Right lobe of liver (tissue), 6 donors: ENCODE measurements at regions not wholly inside any gene's neighbourhood (a gene's known extent, or its start where the extent isn't known, plus 50 kb on each side); places are given as distances from the start of the nearest gene placed in this dataset.

ENCODE experiments used
- ATAC-seq, 4 donors: fragments of 200-7000 bp; cut with Tn5 transposase; one replicate each; pipeline ENCODE4 v1.9.1; 2020; ENCODE audit warnings: mild to moderate bottlenecking in 4 of 4, moderate library complexity in 4 of 4
- DNase-seq, 3 donors: peaks; one replicate each; pipeline ENCODE4 v3.0.0-alpha.2; 2020
- H3K27ac ChIP-seq, 3 donors: fragments of 200-600 bp; one replicate each; pipeline ENCODE4 v1.8.0; 2022
- H3K27me3 ChIP-seq, 2 donors: fragments of 200-600 bp; one replicate each; pipeline ENCODE4 v1.8.0; 2022
- H3K36me3 ChIP-seq, 4 donors: fragments of 200-600 bp; sonication (generic) in 1 of 4; one replicate each; pipeline versions ENCODE4 v1.5.1 to v1.8.0; 2017 to 2022; ENCODE audit warnings: control low read depth in 1 of 4
- H3K4me1 ChIP-seq, 4 donors: fragments of 200-600 bp; sonication (generic) in 1 of 4; one replicate each; pipeline versions ENCODE4 v1.5.1 to v1.8.0; 2017 to 2022; ENCODE audit warnings: control low read depth in 1 of 4
- H3K4me3 ChIP-seq, 3 donors: fragments of 200-600 bp; one replicate each; pipeline ENCODE4 v1.8.0; 2022
- H3K9me3 ChIP-seq, 4 donors: fragments of 200-600 bp; sonication (generic) in 1 of 4; one replicate each; pipeline versions ENCODE4 v1.5.1 to v1.8.0; 2017 to 2022; ENCODE audit warnings: control low read depth in 1 of 4
- POLR2A ChIP-seq: fragments of 450-650 bp; IDR thresholded peaks from one replicate; pipeline ENCODE4 v1.6.1; 2017; ENCODE audit warnings: antibody characterized with exemption, mild to moderate bottlenecking
- WGBS: methylation state at CpG from one replicate; pipeline ENCODE4 v1.1.6; 2018; ENCODE audit warnings: low coverage, low lambda C conversion rate; ENCODE audit not compliant: insufficient coverage; ENCODE audit errors: missing lambda C conversion rate; 5-methylcytosine and 5-hydroxymethylcytosine counted together
- intact Hi-C, 2 donors: fragments of 100-400 bp; cut with DNase I; formaldehyde crosslinking; loops; one replicate each; pipeline versions ENCODE4 v1.11.2 to v1.14.1; 2022
- TF ChIP-seq, protein P1 (sequence below), 4 donors: fragments of 200-600 bp in 3 of 4; fragments of 450-650 bp in 1 of 4; IDR thresholded peaks; one replicate each; pipeline versions ENCODE4 v1.5.1 to v1.8.0; 2016 to 2022; ENCODE audit warnings: antibody characterized with exemption in 4 of 4, mild to moderate bottlenecking in 2 of 4
- donor health status: DM: no; HTN: yes; CAD: no.
- donor health status: DM: no; HTN: no; CAD: no.
- donor health status: DM: no; HTN: no; CAD: no.
- donor health status: DM: no; HTN: yes; CAD: no.
- donor health status: DM: no; HTN: yes; CAD: no.

DNA sequence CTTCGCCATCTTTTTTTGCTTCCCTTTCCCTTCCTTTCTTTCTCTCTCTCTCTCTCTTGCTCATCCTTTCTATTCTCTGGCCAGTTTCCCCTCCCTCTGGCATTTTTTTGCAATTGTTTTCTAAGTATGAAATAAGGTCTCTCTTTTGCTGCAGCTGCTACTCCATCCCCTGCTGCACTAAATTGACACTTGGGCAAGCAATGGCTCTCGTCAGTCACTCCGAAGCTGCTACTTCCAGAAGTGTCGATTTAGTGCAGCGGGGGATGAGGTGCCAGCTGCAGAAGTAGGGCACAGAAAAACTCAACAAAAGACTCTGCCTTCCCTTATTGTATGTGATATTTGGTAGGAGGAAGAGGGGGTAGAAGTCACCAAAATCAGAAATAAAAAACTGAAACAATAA lies 642.3 kb downstream of the RWDD3 start:
- Histone ChIP-seq H3K27me3 (no peaks in the 10 kb centered on the region), H3K4me3 (no peak overlapping the region), H3K27ac (no peak overlapping the region), H3K9me3 (no peaks in the 10 kb centered on the region), H3K4me1 (no peaks in the 10 kb centered on the region), H3K36me3 (no peaks in the 10 kb centered on the region)
- TF ChIP-seq, protein P1, sequence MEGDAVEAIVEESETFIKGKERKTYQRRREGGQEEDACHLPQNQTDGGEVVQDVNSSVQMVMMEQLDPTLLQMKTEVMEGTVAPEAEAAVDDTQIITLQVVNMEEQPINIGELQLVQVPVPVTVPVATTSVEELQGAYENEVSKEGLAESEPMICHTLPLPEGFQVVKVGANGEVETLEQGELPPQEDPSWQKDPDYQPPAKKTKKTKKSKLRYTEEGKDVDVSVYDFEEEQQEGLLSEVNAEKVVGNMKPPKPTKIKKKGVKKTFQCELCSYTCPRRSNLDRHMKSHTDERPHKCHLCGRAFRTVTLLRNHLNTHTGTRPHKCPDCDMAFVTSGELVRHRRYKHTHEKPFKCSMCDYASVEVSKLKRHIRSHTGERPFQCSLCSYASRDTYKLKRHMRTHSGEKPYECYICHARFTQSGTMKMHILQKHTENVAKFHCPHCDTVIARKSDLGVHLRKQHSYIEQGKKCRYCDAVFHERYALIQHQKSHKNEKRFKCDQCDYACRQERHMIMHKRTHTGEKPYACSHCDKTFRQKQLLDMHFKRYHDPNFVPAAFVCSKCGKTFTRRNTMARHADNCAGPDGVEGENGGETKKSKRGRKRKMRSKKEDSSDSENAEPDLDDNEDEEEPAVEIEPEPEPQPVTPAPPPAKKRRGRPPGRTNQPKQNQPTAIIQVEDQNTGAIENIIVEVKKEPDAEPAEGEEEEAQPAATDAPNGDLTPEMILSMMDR (IDR thresholded peaks at IDR 0.05): no peak
- TF ChIP-seq POLR2A: no peak
- intact Hi-C loops: no loop called here
- DNase-seq (no peak), ATAC-seq (no peak)
- 69% methylated on average over 5 of the region's 5 CpGs for WGBS

DNA sequence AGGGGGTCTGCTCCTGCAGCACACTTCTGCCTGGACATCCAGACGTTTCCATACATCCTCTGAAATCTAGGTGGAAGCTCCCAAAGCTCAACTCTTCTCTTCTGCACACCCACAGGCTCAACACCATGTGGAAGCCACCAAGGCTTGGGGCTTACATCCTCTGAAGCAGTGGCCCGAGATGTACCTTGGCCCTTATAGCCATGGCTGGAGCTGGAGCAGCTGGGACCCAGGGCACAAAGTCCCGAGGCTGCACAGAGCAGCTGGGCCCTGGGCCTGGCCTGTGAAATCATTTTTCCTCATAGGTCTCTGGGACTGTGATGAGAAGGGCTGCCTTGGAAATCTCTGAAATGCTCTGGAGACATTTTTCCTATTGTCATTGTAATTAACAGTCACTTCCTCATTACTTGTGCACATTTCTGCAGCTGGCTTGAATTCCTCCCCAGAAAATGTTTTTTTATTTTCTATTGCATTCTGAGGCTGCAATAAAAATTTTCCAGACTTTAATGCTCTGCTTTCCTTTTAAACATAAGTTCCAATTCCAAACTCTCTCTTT lies 645.6 kb downstream of the RWDD3 start:
- WGBS: 65% methylated on average over 2 of the region's 3 CpGs
- H3K4me3 ChIP-seq: no peak overlapping the region
- no peaks in the 10 kb centered on the region for H3K4me1 ChIP-seq
- H3K27me3 ChIP-seq: no peaks in the 10 kb centered on the region
- TF ChIP-seq, protein P1 (IDR thresholded peaks at IDR 0.05): no peak
- no peak for TF ChIP-seq POLR2A
- intact Hi-C loops: no loop called here
- no peaks in the 10 kb centered on the region for H3K9me3 ChIP-seq
- ATAC-seq (no peak), DNase-seq (no peak)
- H3K27ac ChIP-seq: no peak overlapping the region
- no peaks in the 10 kb centered on the region for H3K36me3 ChIP-seq

DNA sequence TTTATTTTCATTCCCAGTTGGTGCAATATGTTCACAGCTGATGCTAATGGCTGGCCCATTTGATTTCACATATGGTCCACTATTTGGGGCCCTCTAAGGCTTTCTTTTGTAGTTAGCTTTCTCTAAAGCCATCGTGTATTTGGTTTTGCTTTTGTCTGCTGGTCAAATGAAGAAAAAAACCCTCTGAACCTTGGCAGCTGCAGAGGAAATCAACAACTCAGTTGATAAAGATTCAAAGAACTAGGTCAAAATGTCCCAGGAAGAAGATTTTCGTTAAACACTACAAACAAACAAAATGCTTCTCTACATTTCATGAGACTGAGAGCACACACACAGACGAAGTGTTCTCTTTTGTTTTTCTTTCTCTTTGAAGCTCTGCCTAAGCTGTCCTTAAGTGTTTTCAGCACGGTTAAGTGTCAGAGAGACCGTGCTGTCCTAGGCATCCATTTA lies 655.0 kb downstream of the RWDD3 start:
- Histone ChIP-seq H3K4me3 (peak overlapping the region in 2 of 3 donors; percentile 15 to 25), H3K9me3 (no peaks in the 10 kb centered on the region), H3K4me1 (peaks cover 0 to 4% (median 0%) of the 10 kb centered on the region in 4 donors), H3K27me3 (no peaks in the 10 kb centered on the region), H3K27ac (peak overlapping the region in 1 of 3 donors; percentile 18), H3K36me3 (no peaks in the 10 kb centered on the region)
- TF ChIP-seq, protein P1 (IDR thresholded peaks at IDR 0.05): no peak
- no peak for TF ChIP-seq POLR2A
- ATAC-seq: peak; percentile 46 to 79 (median 62)
- WGBS: 12% methylated on average over 5 of the region's 5 CpGs
- intact Hi-C loops: no loop called here
- DNase-seq: no peak

DNA sequence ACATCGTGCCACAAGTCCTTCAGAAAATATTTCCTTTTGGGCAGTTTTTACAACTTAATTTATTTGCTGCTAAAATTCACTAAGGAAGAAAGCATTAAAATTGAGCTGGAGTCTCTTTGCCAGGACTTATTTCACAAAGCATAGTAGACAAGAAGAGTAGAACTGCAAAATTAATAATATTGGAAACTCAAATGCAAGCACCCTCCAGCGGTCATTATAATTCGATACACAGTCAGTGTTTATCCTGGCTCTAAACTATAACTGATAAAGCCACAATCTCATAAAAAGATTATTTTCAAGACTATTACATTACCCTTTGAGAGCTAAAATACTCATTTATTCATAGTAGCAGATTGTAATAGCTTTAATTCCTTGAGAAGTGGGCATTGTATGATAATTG lies 655.4 kb downstream of the RWDD3 start:
- WGBS: 34% methylated on average over 3 of the region's 3 CpGs
- TF ChIP-seq, protein P1 (IDR thresholded peaks at IDR 0.05): peak in 2 of 4 donors; percentile 12 to 31
- TF ChIP-seq POLR2A: no peak
- peak overlapping the region in 2 of 3 donors; percentile 15 to 25 for H3K4me3 ChIP-seq

More for the DNA sequence above, 655.4 kb downstream of the RWDD3 start:
- H3K27ac ChIP-seq: peak overlapping the region in 1 of 3 donors; percentile 18
- no peaks in the 10 kb centered on the region for H3K9me3 ChIP-seq
- H3K4me1 ChIP-seq: peaks cover 0 to 4% (median 0%) of the 10 kb centered on the region in 4 donors
- ATAC-seq (peak in 2 of 4 donors; percentile 66 to 76), DNase-seq (no peak)
- no peaks in the 10 kb centered on the region for H3K27me3 ChIP-seq
- no peaks in the 10 kb centered on the region for H3K36me3 ChIP-seq
- intact Hi-C loops: no loop called here
